Adrenal gland (tissue), 9 donors: ENCODE measurements at regions not wholly inside any gene's neighbourhood (a gene's known extent, or its start where the extent isn't known, plus 50 kb on each side); places are given as distances from the start of the nearest gene placed in this dataset.

Experiments
- DNase-seq, 7 donors: peaks; one replicate each; pipeline ENCODE4 v3.0.0-alpha.2; 2019 to 2020
- H3K27ac ChIP-seq, 5 donors: fragments of 200-600 bp; sonication (generic) in 4 of 5; 1 replicate in 3 of 5; 2 replicates in 2 of 5; pipeline versions ENCODE4 v1.5.1 to v1.8.0; 2016 to 2020; ENCODE audit warnings: mild to moderate bottlenecking in 1 of 5
- H3K27me3 ChIP-seq: fragments of 200-600 bp; 2 replicates; pipeline ENCODE4 v1.8.0; 2021
- H3K36me3 ChIP-seq, 2 donors: fragments of 200-600 bp; replicated peaks in 1 of 2; 1 replicate in 1 of 2; 2 replicates in 1 of 2; pipeline versions ENCODE4 v1.5.1 to v1.8.0; 2018 to 2022
- H3K4me1 ChIP-seq, 2 donors: fragments of 200-600 bp; replicated peaks in 1 of 2; 1 replicate in 1 of 2; 2 replicates in 1 of 2; pipeline versions ENCODE4 v1.5.1 to v1.8.0; 2018 to 2021
- H3K4me3 ChIP-seq, 4 donors: fragments of 200-600 bp; sonication (generic) in 3 of 4; one replicate each; pipeline ENCODE4 v1.5.1; 2016 to 2018
- H3K9me3 ChIP-seq, 3 donors: fragments of 200-600 bp; sonication (generic) in 1 of 3; replicated peaks in 1 of 3; 1 replicate in 2 of 3; 2 replicates in 1 of 3; pipeline versions ENCODE4 v1.5.1 to v1.8.0; 2016 to 2021
- POLR2A ChIP-seq, 2 donors: fragments of 450-650 bp; IDR thresholded peaks; one replicate each; pipeline ENCODE4 v1.6.1; 2017; ENCODE audit warnings: antibody characterized with exemption in 2 of 2, mild to moderate bottlenecking in 2 of 2, moderate library complexity in 1 of 2
- WGBS, 4 donors: extraction: QIAGEN DNeasy Blood & Tissue Kit in 2 of 4; methylation state at CpG; one replicate each; pipeline versions ENCODE4 v1.1.5 to v1.1.7; 2013 to 2017; 5-methylcytosine and 5-hydroxymethylcytosine counted together
- intact Hi-C, 2 donors: fragments of 100-400 bp; cut with DNase I; formaldehyde crosslinking; loops; one replicate each; pipeline versions ENCODE4 v1.14.1 to v1.15.0; 2022 to 2023
- TF ChIP-seq, protein P1 (sequence below), 6 experiments: fragments of 450-650 bp in 4 of 6; fragments of 200-600 bp in 2 of 6; sonication (generic) in 1 of 6; IDR thresholded peaks; 1 replicate in 5 of 6; 2 replicates in 1 of 6; pipeline versions ENCODE4 v1.5.1 to v1.8.0; 2016 to 2021; ENCODE audit warnings: antibody characterized with exemption in 6 of 6, mild to moderate bottlenecking in 2 of 6, moderate library complexity in 1 of 6
- donor health status: healthy with polysubstance abuse.
- donor health status: Bipolar disorder and iron deficiency.
- donor health status: DM: yes; HTN: yes; CAD: no.
- donor health status: DM: no; HTN: no; CAD: no.
- donor health status: DM: no; HTN: no; CAD: no.

DNA sequence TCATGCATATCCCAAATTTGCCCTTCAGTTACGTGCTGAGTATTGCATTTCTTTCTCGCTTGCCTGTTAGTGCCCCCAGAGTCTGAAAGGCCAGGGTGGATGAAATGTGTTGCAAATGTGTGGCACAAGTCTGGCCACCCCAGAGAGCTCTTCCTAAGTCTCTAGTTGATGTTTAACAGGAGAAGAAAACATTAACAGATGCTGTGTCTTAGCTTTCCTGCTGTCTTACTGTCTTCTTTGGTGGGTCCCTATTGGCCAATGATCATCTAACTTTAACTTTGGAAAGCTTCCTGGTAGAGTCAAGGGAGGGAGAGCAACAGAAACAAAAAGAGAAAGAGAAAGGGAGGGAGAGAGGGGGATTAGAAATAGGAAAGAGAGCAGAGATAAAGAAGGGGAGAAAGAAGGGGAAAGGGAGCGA is 76.7 kb upstream of the P3H2 start:
- Histone ChIP-seq H3K4me3 (no peak overlapping the region), H3K4me1 (peaks cover 0 to 3% of the 10 kb centered on the region in 2 donors), H3K36me3 (no peaks in the 10 kb centered on the region), H3K27me3 (no peaks in the 10 kb centered on the region), H3K27ac (no peak overlapping the region), H3K9me3 (no peaks in the 10 kb centered on the region)
- no peak for DNase-seq
- intact Hi-C loops: loop anchor here in 1 of 2 donors (5.0 kb wide), 1 partner anchor 75 kb away; the partner anchor contains the start of gene P3H2
- 89 to 94% (median 93%) methylated on average over 3 of the region's 3 CpGs for WGBS, 4 donors
- TF ChIP-seq POLR2A (IDR thresholded peaks at IDR 0.05): no peak

DNA sequence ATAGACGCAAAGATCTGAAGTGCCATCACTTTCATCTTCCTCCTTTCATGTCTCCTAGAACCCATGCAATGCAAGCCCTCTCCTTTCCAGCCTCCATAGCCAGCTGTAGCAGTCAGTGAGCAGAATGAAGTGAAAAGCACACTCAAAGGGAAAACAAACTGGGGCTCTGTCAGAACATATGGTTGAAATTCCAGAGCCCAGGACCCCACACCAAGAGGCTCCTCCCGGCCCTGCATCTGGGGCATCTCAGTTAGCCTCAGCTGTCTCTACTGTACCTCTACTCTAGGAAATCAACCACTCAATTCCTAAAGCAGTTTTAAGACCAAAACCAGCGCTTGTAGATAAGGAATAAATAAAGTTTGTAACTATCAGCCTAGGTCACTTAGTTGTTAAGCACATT is 73.8 kb upstream of the P3H2 start:
- Histone ChIP-seq H3K4me1 (no peaks in the 10 kb centered on the region), H3K36me3 (no peaks in the 10 kb centered on the region), H3K27me3 (no peaks in the 10 kb centered on the region), H3K4me3 (no peak overlapping the region), H3K27ac (no peak overlapping the region), H3K9me3 (no peaks in the 10 kb centered on the region)
- 77 to 94% (median 87%) methylated on average over 3 of the region's 3 CpGs for WGBS, 4 donors
- intact Hi-C loops: no loop called here
- TF ChIP-seq, protein P1, sequence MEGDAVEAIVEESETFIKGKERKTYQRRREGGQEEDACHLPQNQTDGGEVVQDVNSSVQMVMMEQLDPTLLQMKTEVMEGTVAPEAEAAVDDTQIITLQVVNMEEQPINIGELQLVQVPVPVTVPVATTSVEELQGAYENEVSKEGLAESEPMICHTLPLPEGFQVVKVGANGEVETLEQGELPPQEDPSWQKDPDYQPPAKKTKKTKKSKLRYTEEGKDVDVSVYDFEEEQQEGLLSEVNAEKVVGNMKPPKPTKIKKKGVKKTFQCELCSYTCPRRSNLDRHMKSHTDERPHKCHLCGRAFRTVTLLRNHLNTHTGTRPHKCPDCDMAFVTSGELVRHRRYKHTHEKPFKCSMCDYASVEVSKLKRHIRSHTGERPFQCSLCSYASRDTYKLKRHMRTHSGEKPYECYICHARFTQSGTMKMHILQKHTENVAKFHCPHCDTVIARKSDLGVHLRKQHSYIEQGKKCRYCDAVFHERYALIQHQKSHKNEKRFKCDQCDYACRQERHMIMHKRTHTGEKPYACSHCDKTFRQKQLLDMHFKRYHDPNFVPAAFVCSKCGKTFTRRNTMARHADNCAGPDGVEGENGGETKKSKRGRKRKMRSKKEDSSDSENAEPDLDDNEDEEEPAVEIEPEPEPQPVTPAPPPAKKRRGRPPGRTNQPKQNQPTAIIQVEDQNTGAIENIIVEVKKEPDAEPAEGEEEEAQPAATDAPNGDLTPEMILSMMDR (IDR thresholded peaks at IDR 0.05): no peak
- no peak for TF ChIP-seq POLR2A (IDR thresholded peaks at IDR 0.05)
- no peak for DNase-seq

DNA sequence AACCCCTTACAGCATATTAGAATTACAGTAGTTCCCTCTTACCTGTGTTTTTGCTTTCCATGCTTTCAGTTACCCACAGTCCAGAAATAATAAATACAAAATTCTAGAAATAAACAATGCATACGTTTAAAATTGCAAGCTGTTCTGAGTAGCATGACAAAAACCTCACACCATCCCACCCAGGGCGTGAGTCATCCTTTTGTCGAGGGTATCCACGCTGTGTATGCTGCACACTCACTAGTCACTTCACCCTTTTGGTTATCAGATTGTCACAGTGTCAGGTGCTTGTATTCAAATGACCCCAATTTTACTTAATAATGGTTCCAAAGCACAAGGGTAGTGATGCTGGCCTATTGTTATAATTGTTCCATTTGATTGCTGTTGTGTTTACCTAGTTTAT is 72.5 kb upstream of the P3H2 start:
- H3K27ac ChIP-seq: no peak overlapping the region
- no peaks in the 10 kb centered on the region for H3K36me3 ChIP-seq
- H3K9me3 ChIP-seq: no peaks in the 10 kb centered on the region
- WGBS, 4 donors: 60 to 71% (median 67%) methylated on average over 4 of the region's 4 CpGs
- H3K27me3 ChIP-seq: no peaks in the 10 kb centered on the region
- DNase-seq: no peak
- no peak overlapping the region for H3K4me3 ChIP-seq
- TF ChIP-seq, protein P1 (IDR thresholded peaks at IDR 0.05): no peak
- no peak for TF ChIP-seq POLR2A (IDR thresholded peaks at IDR 0.05)
- no peaks in the 10 kb centered on the region for H3K4me1 ChIP-seq
- intact Hi-C loops: no loop called here

- WGBS, 4 donors: 78 to 94% (median 89%) methylated on average over 2 of the region's 2 CpGs
- intact Hi-C loops: no loop called here
Measured at GRCh38 chr3:190192739-190193138, 72.0 kb upstream of the P3H2 start.

GRCh38 chr3:190192087-190192486 is 71.4 kb upstream of the P3H2 start:
- WGBS, 4 donors: 79 to 93% (median 86%) methylated on average over 2 of the region's 2 CpGs
- TF ChIP-seq POLR2A (IDR thresholded peaks at IDR 0.05): no peak
- TF ChIP-seq, protein P1 (IDR thresholded peaks at IDR 0.05): no peak
- no peaks in the 10 kb centered on the region for H3K27me3 ChIP-seq
- no peaks in the 10 kb centered on the region for H3K9me3 ChIP-seq
- intact Hi-C loops: no loop called here
- no peak for DNase-seq
- no peaks in the 10 kb centered on the region for H3K4me1 ChIP-seq
- H3K27ac ChIP-seq: no peak overlapping the region
- H3K4me3 ChIP-seq: no peak overlapping the region
- H3K36me3 ChIP-seq: no peaks in the 10 kb centered on the region

More at GRCh38 chr3:190192739-190193138, 72.0 kb upstream of the P3H2 start:
- no peaks in the 10 kb centered on the region for H3K4me1 ChIP-seq
- TF ChIP-seq POLR2A (IDR thresholded peaks at IDR 0.05): no peak
- TF ChIP-seq, protein P1 (IDR thresholded peaks at IDR 0.05): no peak
- no peak for DNase-seq
- H3K36me3 ChIP-seq: no peaks in the 10 kb centered on the region
- H3K9me3 ChIP-seq: no peaks in the 10 kb centered on the region
- H3K4me3 ChIP-seq: no peak overlapping the region
- no peak overlapping the region for H3K27ac ChIP-seq
- no peaks in the 10 kb centered on the region for H3K27me3 ChIP-seq
